CD14-positive monocyte (primary cell): ENCODE measurements at regions not wholly inside any gene's neighbourhood (a gene's known extent, or its start where the extent isn't known, plus 50 kb on each side); places are given as distances from the start of the nearest gene placed in this dataset.

Experiments used
- DNase-seq, 3 donors: peaks; one replicate each; pipeline ENCODE4 v3.0.0-alpha.2; 2011 to 2022
- H2AFZ ChIP-seq: 2 replicates; pipeline ENCODE4 v1.6.0; 2012; ENCODE audit warnings: mild to moderate bottlenecking, low read depth, low read length, inconsistent platforms; ENCODE audit not compliant: insufficient read depth, poor library complexity, severe bottlenecking
- H3K27ac ChIP-seq, 2 donors: 1 replicate in 1 of 2; 2 replicates in 1 of 2; pipeline ENCODE4 v1.5.1; 2012 to 2013; ENCODE audit warnings: low read length in 2 of 2, control low read depth in 1 of 2, inconsistent platforms in 1 of 2, low read depth in 1 of 2, mild to moderate bottlenecking in 1 of 2
- H3K27me3 ChIP-seq, 2 donors: one replicate each; pipeline versions ENCODE4 v1.6.0 to v1.6.1; 2011 to 2013; ENCODE audit warnings: low read length in 2 of 2; ENCODE audit not compliant: control insufficient read depth in 2 of 2, insufficient read depth in 2 of 2
- H3K36me3 ChIP-seq, 2 donors: replicated peaks in 1 of 2; 1 replicate in 1 of 2; 2 replicates in 1 of 2; pipeline versions ENCODE4 v1.5.1 to v1.6.1; 2012 to 2013; ENCODE audit warnings: low read length in 2 of 2, control low read depth in 1 of 2, inconsistent platforms in 1 of 2, mild to moderate bottlenecking in 1 of 2; ENCODE audit not compliant: insufficient read depth in 2 of 2, control insufficient read depth in 1 of 2
- H3K4me1 ChIP-seq, 2 donors: 1 replicate in 1 of 2; 2 replicates in 1 of 2; pipeline versions ENCODE4 v1.5.1 to v1.6.1; 2012 to 2013; ENCODE audit warnings: low read length in 2 of 2, control low read depth in 1 of 2, inconsistent platforms in 1 of 2, mild to moderate bottlenecking in 1 of 2, moderate library complexity in 1 of 2; ENCODE audit not compliant: insufficient read depth in 2 of 2, control insufficient read depth in 1 of 2
- H3K4me2 ChIP-seq: replicated peaks from 2 replicates; pipeline ENCODE3; 2012; ENCODE audit warnings: low read length, moderate library complexity, mild to moderate bottlenecking; ENCODE audit not compliant: poor library complexity, severe bottlenecking; ENCODE audit errors: extremely low read depth
- H3K4me3 ChIP-seq, 3 experiments: fragments of 200-600 bp in 1 of 3; sonication (generic) in 1 of 3; replicated peaks in 1 of 3; 1 replicate in 2 of 3; 2 replicates in 1 of 3; pipeline ENCODE4 v1.5.1; 2011 to 2013; ENCODE audit warnings: low read length in 3 of 3, mild to moderate bottlenecking in 3 of 3, control low read depth in 2 of 3, low read depth in 2 of 3, inconsistent platforms in 1 of 3, moderate library complexity in 1 of 3
- H3K79me2 ChIP-seq: 2 replicates; pipeline ENCODE4 v1.6.0; 2012; ENCODE audit warnings: mild to moderate bottlenecking, control low read depth, inconsistent platforms, low read length, moderate library complexity; ENCODE audit not compliant: insufficient read depth
- H3K9ac ChIP-seq: 2 replicates; pipeline ENCODE4 v1.6.0; 2017; ENCODE audit warnings: low read length, mild to moderate bottlenecking; ENCODE audit not compliant: insufficient read depth, poor library complexity, severe bottlenecking
- H3K9me3 ChIP-seq, 2 donors: replicated peaks in 1 of 2; 1 replicate in 1 of 2; 2 replicates in 1 of 2; pipeline versions ENCODE4 v1.5.1 to v1.6.1; 2012 to 2013; ENCODE audit warnings: low read length in 2 of 2, control low read depth in 1 of 2; ENCODE audit not compliant: control insufficient read depth in 1 of 2, insufficient read depth in 1 of 2
- H4K20me1 ChIP-seq: 2 replicates; pipeline ENCODE4 v1.6.0; 2012; ENCODE audit warnings: mild to moderate bottlenecking, low read length, control low read depth, moderate library complexity; ENCODE audit not compliant: insufficient read depth
- H3K27ac Mint-ChIP-seq, 7 donors: one replicate each; pipeline ENCODE4 v1.8.0; 2020; ENCODE audit warnings: mild to moderate bottlenecking in 7 of 7, mixed read lengths in 7 of 7, moderate library complexity in 6 of 7, inconsistent platforms in 2 of 7
- H3K27me3 Mint-ChIP-seq, 3 donors: one replicate each; pipeline ENCODE4 v1.8.0; 2021 to 2022; ENCODE audit warnings: low read depth in 3 of 3, mild to moderate bottlenecking in 3 of 3, mixed read lengths in 3 of 3, moderate library complexity in 3 of 3, inconsistent platforms in 1 of 3
- H3K36me3 Mint-ChIP-seq, 2 donors: one replicate each; pipeline ENCODE4 v1.8.0; 2020; ENCODE audit warnings: mixed read lengths in 2 of 2, inconsistent platforms in 1 of 2, mild to moderate bottlenecking in 1 of 2
- H3K4me1 Mint-ChIP-seq: one replicate; pipeline ENCODE4 v1.8.0; 2020; ENCODE audit warnings: mild to moderate bottlenecking, mixed read lengths
- H3K4me3 Mint-ChIP-seq, 2 donors: one replicate each; pipeline ENCODE4 v1.8.0; 2020; ENCODE audit warnings: mild to moderate bottlenecking in 2 of 2, mixed read lengths in 2 of 2, moderate library complexity in 1 of 2
- H3K9me3 Mint-ChIP-seq, 7 donors: one replicate each; pipeline ENCODE4 v1.8.0; 2020 to 2022; ENCODE audit warnings: mixed read lengths in 7 of 7, mild to moderate bottlenecking in 6 of 7, moderate library complexity in 6 of 7, inconsistent platforms in 2 of 7
- CTCF ChIP-seq: fragments of 200-600 bp; IDR thresholded peaks from one replicate; pipeline ENCODE4 v1.8.0; 2022; ENCODE audit warnings: antibody characterized with exemption, mild to moderate bottlenecking
- WGBS: methylation state at CpG from one replicate; pipeline ENCODE4 v1.1.5; 2013; ENCODE audit warnings: missing lambda C conversion rate; ENCODE audit not compliant: insufficient coverage; 5-methylcytosine and 5-hydroxymethylcytosine counted together
- intact Hi-C, 2 donors: fragments of 100-400 bp; cut with micrococcal nuclease; formaldehyde crosslinking; loops; one replicate each; pipeline versions ENCODE4 v1.15.0 to v1.15.1; 2023

- H3K27me3 ChIP-seq = peaks cover 14 to 35% of the 10 kb centered on the region in 2 donors
- 59% methylated on average over 5 of the region's 8 CpGs for WGBS
- Mint-ChIP-seq H3K4me1 (no peaks in the 10 kb centered on the region), H3K36me3 (no peaks in the 10 kb centered on the region), H3K9me3 (peaks cover 0 to 2% (median 0%) of the 10 kb centered on the region in 7 donors), H3K4me3 (peak overlapping the region in 1 of 2 donors; percentile 67), H3K27ac (no peak overlapping the region), H3K27me3 (peaks cover 27 to 58% (median 29%) of the 10 kb centered on the region in 3 donors)
- no peak overlapping the region for H3K4me3 ChIP-seq
- no peaks in the 10 kb centered on the region for H3K79me2 ChIP-seq
- DNase-seq = no peak
- no peak for TF ChIP-seq CTCF
- no peak overlapping the region for H3K4me2 ChIP-seq
- H2AFZ ChIP-seq = no peak overlapping the region
- H4K20me1 ChIP-seq = no peaks in the 10 kb centered on the region
- H3K27ac ChIP-seq = no peak overlapping the region
- H3K4me1 ChIP-seq = no peaks in the 10 kb centered on the region
- intact Hi-C loops = loop anchor here (2.0 kb wide), 2 partner anchors 534 to 536 kb away; no protein-coding TSS in a partner anchor
- H3K9ac ChIP-seq = no peak overlapping the region
- H3K9me3 ChIP-seq = no peaks in the 10 kb centered on the region
- no peaks in the 10 kb centered on the region for H3K36me3 ChIP-seq
Measured at GRCh38 chr3:193780397-193780796, 187.4 kb downstream of the OPA1 start.

GRCh38 chr3:193780810-193781478 is 187.9 kb downstream of the OPA1 start:
- Histone ChIP-seq H3K27me3 (peaks cover 14 to 35% of the 10 kb centered on the region in 2 donors), H3K4me3 (no peak overlapping the region), H3K36me3 (no peaks in the 10 kb centered on the region), H3K79me2 (no peaks in the 10 kb centered on the region), H3K27ac (no peak overlapping the region), H3K9me3 (no peaks in the 10 kb centered on the region), H2AFZ (no peak overlapping the region), H3K9ac (no peak overlapping the region), H3K4me1 (no peaks in the 10 kb centered on the region), H3K4me2 (no peak overlapping the region), H4K20me1 (no peaks in the 10 kb centered on the region)
- Mint-ChIP-seq H3K4me3 (peak overlapping the region in 1 of 2 donors; percentile 67), H3K9me3 (peaks cover 0 to 2% (median 0%) of the 10 kb centered on the region in 7 donors), H3K36me3 (no peaks in the 10 kb centered on the region), H3K4me1 (no peaks in the 10 kb centered on the region), H3K27ac (peak overlapping the region in 1 of 7 donors; percentile 50), H3K27me3 (peaks cover 27 to 57% (median 28%) of the 10 kb centered on the region in 3 donors)
- DNase-seq = peak; percentile 23 to 38 (median 30)
- TF ChIP-seq CTCF = peak; percentile 74
- 33% methylated on average over 3 of the region's 11 CpGs for WGBS
- intact Hi-C loops = loop anchor here (2.0 kb wide), 2 partner anchors 534 to 536 kb away; no protein-coding TSS in a partner anchor
